HG03064 (cell line): ENCODE measurements at regions not wholly inside any gene's neighbourhood (a gene's known extent, or its start where the extent isn't known, plus 50 kb on each side); places are given as distances from the start of the nearest gene placed in this dataset.

Experiments
- ATAC-seq: cut with Tn5 transposase; IDR thresholded peaks from one replicate; pipeline ENCODE4 v1.9.1; 2021; ENCODE audit warnings: low read depth; ENCODE audit not compliant: unreplicated experiment

DNA sequence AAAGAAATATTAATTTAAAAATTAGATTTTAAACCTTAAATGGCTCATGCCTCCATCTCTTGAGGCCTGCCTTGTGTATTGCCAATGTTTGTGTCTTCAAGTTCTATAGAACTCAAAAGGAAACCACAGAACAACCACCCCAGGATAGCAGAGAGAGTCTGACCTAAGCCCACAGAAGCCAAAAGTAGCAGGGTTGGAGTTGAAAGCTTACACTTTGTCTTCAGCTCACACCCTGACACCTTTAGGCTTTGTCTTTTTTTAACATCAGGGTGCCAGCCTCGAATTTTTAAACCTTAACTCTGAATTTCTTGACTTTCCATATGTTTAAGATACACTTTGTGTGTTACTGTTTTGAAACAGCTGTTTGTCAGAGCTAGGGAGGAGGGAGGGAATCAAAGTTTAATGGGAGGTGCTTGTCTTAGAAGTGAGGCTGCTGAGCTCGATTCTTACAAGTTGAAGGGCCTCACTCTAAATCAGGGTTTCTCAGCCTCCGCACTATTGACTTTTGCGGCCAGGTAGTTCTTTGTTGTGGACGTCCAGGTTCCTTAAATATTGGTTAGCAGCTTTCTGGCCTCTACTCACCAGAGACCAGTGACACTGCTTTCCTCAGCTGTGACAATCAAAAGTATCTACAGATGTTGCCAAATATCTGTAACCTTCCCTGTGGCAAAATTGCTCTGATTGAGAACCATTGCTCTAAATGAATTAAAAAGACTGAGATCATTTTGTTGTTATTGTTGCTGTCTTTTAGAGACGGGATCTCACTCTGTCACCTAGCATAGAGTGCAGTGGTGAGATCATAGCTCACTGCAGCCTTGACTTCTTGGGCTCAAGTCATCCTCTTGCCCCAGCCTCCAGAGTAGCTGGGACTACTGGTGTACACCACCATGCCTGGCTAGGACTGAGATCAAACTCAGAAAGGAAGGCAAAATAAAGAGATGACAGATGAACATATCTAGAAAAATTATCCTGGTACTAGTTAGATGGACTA, 139.2 kb upstream of the EOMES start:
- ATAC-seq: no peak

DNA sequence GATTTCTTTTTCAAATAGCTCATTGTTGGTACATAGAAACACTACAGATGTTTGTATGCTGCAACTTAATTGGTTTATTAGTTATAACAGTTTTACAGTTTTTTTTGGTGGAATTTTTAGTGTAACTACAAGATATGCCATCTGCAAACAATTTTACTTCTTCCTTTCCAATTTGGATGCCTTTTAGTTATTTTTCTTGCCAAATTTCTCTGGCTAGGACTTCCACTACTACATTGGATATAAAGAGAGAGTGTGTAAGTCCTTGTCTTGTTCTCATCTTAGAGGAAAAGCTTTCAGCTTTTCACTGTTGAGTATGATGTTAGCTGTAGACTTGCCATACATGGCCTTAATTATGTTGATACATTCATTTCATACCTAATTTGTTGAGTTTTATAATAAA, 143.6 kb upstream of the EOMES start:
- ATAC-seq: no peak

DNA sequence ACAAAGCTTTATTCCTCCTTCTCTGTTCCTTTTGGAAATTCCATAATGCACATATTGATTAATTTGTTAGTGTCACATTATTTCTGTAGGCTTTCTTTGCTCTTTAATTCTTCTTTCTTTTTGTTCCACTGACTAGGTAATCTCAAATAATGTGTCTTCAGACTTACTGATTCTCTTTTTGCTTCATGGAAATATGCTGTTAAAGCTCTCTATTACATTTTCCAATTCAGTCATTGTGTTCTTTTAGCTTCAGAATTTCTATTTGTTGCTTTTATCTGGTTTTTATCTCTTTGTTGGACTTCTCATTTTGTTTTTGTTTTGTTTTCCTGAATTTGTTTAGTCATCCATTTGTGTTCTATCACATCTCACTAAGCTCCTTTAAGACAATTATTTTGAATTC, 147.0 kb upstream of the EOMES start:
- no peak for ATAC-seq

DNA sequence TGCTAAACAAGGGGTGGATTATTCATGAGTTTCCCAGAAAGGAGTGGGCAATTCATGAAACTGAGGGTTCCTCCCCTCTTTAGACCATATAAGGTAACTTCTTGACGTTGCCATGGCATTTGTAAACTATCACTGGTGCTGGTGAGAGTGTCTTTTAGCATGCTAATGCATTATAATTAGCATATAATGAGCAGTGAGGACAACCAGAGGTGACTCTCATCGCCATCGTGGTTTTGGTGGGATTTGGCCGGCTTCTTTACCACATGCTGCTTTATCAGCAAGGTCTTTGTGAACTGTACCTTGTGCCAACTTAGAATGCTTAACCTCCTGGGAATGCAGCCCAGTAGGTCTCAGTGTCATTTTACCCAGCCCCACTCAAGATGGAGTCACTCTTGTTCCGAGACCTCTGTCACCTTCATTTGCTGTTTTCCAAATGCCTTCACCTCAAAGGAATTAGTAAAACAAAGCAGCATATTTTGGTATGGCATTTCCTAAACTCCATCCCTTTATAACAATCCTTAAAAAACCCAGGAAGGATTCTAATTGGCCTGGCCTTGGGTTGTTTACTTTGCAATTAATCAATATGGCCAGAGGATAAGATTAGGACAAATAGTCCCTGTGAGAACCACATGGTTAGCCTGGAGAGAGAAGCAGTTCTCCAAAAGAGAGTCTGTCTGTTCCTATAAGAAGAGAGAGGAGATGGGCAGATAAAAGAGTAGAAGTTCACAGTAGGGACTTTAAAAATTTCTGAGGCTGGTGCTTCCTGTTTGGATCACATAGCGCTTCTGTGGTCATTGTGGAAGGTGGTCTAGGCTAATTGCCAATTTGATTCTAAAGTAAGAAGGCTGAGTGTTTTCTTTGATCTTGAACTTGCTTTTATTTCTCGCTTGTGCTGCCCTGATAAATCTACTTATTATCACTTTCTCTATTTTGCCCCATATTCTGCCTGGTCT, 155.2 kb upstream of the EOMES start:
- ATAC-seq: no peak

DNA sequence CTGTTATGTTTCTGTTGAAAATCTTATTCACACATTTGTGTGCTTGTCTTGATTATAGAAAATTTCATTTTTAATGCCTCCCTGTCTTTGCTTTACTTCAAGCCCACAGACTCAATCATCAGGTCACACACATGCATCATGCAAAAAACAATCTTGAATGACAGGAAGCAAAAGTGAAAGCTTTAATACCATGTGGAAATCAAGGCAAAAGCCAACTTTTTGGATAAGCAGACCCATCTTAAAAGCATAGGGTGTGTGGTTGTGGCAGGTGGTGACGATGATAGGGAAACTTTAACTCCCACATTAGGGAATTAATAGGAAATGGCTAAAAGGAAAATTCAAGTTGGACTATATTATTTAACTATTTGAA, 155.9 kb upstream of the EOMES start:
- no peak for ATAC-seq

DNA sequence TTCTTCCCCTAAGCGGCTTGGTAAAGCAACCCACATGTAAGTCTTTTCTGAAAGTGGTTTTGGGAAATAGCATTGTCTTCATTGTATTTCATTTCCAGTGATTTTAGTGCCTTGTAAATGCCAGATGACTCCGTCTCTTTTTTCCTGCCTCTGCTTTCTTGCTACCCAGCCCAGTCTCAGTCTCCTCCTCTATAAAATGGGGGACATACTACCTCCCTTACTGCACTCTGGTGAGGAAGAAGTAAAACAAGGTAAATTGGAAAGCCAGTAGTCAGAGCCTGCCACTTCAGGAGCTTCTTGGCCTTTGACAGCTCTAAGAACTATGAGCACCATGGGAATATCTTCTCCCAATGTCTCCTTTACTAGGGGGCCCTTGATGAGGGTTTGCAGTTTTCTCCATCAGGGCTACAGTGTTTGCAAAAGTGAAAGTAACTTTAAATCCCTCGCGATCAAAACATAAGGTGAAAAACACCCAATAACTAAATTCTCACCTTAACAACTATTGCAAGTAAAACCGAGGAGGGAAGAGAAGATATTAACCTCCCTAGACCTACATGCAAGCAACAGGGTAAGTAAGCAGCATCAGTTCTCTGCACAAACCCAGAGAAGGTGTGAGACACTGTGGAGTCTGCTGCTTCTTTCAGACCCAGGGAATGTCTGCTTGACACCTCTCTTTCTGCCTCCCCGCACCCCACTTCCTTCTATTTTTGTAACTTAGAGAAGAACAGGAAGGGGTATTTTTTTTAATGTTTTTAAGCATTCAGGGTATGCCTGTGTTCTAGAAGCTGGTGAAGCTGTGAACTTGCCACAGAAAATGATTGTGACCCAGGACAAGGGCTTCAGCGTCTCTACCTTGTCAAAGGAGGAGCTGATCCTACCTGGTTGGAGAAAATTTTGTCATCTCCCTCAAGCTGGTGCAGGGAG, 159.1 kb upstream of the EOMES start:
- ATAC-seq: peak; percentile 44

DNA sequence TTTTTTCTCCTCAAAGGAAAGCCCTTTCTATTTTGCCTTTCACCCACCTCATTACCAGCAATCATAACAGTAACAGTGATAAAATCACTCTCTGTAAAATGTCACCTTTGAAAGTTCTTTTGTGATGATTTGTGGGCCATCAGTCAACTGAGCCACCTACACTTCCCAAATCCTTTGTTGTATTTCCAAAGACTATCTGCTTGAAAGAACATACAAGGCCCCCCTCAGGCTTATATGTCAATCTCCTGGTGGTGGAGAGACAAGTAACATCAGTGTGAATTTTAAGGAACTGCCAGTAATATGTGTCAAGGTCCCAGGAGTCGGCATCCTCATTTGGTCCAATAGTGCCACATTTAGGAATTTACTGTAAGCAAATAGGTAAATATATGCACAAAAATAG, 161.1 kb upstream of the EOMES start:
- no peak for ATAC-seq

DNA sequence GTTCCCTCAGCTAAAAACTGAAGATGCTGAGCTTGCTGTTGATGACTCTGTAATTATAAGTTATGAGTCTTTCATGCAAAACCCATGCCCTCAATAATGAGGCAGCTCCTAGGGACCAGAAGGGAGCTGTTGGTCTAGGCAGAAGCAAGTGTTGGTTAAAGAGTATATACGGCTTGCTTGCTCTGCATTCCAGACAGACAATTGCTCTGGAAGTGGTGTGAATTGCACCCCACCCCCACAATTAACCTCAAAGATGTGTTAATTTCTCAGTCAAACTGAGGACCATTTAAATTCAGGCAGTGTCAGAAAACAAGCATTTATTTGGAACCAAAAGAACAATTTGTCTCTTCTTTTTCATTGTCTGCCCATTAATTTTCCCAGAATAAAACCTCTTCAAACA, 163.5 kb upstream of the EOMES start:
- no peak for ATAC-seq

DNA sequence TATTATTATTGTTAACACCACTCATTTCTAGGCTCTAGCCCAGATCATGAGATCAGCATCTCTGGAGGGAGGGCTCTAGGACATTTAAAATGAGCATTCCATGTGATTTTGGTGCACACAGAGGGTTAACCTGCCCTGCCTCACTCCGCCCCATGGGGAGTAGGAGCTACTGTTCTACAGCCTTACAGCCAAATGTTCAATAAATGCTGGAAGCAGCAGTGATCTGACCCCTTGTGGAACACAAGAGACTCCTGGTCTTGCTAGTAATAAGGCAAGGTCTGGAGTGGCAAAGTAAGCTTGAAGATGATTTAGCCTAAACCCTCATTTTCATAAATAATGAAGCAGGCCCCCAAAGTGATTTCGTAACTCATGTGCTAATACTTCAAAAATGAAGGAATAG, 166.4 kb upstream of the EOMES start:
- no peak for ATAC-seq

DNA sequence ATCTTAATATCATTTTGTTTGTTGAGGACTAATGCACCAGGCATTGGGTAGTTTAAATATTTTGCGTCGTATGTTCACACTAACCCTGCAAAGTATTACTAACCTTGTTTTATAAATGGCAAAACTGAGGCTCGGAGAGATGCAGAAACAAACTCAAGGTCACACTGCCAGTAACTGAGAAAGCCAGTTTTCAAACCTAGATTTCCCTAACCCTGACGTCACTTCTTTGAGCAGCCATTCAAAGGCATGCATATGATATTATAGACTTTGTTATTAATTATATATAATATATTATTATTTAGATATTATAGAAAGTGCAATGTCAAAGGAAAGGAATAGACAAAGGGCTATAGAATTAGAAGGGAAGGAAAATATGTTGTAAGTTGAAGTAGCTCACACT, 167.6 kb upstream of the EOMES start:
- ATAC-seq: no peak

DNA sequence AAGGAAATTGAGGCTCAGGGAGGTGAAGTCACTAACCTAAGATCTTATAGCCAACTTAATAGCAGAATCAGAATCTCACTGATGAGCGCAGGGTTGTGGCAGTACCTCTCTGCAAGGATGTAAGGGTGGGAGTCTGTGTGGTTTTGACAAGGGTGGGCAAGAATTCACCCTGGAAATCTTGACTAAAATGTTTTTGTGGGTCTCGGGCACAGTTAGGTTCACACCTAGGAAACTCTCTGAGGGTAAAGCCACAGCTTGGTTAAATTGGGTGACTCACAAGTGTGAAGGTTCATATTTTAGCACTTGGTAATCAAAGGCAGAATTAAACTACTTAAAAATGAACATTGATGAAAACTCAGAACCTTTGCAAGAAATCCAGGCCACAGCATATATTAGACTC, 178.2 kb upstream of the EOMES start:
- no peak for ATAC-seq

DNA sequence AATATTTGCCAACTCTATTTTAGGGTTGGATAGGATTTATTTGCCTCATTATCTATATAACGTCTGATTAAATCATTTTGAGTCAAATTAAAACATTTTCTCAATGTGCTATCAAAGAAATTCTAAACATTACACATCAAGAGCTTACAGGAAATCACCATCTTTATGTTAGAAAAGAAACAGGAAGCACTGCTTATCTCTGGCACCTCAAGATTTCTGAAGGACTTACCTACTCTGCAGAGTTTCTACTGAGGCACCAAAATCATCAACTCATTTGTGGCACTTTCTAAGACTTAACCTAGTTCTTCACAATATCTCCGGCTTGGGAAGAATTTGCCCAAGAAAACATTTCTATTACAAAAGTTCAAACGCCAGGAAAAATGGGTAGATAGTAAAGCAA, 181.3 kb upstream of the EOMES start:
- no peak for ATAC-seq

DNA sequence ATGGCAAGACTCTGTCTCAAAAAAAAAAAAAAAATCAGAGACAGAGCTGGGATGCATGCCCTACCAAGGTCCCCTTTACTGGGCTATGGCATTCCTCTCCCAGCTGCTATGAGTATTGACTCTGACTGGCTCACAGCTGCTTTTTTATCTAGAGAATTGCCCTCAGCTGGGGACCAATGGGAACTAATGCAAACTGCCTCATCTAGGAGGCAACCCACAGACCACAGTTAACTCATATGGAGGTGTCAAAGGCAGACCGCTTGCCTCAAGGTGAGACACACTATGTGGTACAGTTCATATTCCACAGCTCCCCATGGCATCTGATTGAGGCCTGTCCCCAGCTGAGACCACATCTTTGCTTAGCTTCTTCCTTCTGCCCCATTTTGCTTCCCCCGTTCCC, 183.5 kb upstream of the EOMES start:
- ATAC-seq: no peak

DNA sequence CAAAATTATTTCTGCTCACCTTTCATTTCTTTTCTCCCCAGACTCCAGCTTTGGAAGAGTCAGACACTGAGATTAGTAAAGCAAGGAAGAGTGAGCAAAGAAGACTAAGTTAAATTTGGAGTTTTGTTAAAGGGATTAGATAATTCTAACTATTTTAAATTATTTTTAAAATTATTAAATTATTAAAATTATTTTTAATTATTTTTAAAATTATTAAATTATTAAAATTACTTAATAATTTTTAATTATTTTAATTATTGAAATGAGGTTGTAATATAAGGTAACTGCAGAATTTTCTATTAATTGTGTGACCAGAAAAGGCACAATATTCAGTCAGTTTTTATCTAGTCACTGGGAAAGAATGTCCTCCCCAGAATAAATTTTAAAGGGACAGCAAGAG, 185.0 kb upstream of the EOMES start:
- ATAC-seq: no peak

DNA sequence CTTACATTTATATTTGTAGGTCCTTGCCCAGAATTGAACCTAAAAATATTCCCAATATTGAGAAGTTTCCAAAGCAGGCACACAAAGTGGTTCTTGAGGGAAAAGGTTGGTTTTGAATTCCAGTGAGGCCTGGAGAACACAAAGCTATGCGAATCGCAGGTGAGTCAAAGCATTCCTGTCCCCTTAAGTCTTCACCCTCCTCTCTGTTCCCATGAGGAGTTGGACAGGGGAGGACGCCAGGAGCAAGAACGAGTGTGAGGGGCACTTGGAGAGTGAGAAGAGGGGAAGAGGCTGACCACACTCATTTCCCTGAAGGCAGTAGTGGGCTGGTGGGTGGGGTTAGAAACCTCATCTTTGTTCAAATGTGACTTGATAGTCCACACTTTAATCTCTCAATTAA, 185.8 kb upstream of the EOMES start:
- ATAC-seq: no peak

DNA sequence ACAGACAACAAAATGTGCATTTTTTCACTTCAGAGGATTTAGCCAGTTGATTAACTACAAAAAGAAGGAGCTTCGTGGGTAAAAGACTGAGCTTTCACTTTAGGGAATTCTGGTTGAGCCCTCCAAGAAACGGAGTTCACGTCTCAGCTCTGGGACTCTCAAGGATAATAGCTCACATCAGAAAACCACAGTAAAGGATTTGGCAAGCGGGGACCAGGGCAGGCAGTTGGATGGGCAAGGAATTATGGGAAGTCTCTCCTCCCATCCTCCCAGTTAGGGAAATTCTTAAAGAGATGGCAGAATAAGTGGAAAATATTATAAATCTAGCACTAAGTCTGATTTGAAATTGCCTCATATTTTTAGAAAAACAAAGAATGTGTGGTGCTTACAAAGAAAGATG, 188.3 kb upstream of the EOMES start:
- ATAC-seq: no peak

DNA sequence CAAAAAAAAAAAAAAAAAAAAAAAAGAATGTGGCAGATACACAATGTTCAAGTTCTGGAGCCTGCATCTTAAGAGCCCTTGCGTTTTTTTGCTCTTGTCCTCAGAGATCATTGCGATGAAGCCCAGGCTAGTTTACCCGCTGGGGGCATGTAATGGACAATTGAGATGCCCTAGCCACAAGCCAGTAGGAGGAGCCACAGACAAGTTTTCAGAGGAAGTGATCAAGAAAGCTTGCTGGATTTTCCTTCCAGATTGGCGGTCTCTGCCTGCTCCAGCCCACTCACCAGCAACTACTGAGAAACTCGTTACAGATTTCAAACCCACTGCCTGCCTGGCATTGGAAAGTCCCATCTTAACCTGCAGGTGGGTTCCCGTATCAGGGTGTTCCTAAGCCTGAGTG, 192.1 kb upstream of the EOMES start:
- no peak for ATAC-seq

DNA sequence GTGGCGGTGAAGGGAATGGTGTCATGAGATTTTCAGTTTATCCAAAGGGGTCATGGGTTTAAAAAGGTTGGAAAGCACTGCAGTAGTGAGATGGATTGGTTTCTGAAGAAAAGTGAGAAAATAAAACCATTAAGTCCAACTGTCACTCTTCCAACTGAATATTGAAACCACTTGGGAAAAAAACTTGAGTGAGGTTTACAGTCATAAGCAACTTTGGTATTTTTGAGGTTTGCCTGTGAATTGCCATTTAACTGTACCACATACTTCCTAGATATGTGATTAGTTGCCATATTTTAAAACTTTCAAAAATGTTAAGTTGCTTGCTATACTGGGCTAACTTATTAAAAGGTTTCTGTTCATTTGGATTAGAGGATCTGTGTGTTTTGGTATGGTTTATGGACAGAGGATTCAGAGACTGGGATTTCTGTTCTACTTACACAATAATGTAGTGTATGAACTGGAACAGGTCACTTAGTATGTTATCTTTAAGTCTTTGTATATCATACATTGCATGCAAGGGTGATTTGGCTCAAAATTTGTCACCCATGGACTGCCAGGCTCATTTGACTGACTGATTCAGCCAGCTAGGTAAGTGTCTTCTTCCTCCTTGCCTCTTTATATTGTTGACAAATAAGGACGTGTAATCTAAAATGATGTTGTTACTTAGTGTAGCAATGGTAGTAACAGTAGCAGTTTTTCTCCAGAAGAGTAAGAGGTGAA, 201.4 kb upstream of the EOMES start:
- no peak for ATAC-seq

DNA sequence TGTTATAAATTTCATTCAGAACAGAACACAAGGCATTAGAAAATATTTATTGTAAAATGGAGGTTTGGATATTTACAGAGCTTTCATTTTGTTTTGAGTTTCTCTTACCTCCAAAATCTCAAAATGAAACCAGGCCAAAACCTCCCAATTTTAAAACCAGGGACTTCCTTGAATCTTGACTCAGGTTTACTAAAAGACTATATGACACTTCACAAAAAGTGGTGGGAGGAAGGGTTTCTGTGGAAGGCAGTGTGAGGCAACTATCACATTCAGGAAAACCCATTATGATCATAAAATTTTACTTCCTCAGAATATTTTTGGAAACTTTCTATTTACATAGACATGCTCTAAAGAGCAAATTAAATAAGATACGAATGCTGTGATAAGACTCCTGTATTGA, 205.8 kb upstream of the EOMES start:
- ATAC-seq: no peak

DNA sequence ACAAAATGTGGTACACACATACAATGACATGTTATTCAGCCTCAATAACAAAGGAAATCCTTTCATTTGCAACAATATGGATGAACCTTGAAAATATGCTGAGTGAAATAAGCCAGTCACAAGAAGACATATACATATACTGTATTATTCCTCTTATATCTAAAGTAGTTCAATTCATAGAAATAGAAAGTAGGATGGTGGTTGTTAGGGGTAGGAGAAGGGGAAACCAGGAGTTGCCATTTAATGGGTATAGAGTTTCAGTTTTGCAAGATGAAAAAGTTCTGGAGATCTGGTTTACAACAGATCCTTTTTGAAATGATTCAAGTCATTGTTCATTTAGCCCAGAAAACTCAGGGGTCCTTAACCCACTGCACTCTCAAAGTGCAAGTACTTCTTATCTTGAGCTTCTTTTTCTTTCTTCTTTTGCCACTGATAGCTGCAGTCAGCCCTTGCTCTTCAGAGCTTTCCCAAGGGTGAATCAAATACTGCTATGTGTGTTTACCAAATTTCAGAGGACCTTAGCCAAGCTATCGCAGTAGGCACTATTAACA, 208.0 kb upstream of the EOMES start:
- ATAC-seq: no peak
